Panc1 (cell line): ENCODE measurements at regions not wholly inside any gene's neighbourhood (a gene's known extent, or its start where the extent isn't known, plus 50 kb on each side); places are given as distances from the start of the nearest gene placed in this dataset.

Source experiments
- ATAC-seq: fragments of 200-7000 bp; cut with Tn5 transposase; 2 replicates; pipeline ENCODE4 v1.9.1; 2020; ENCODE audit warnings: mild to moderate bottlenecking, moderate library complexity
- BruUV-seq: library from RNA; stranded (reverse); fragments of 400-500 nt; replicated peaks from 2 replicates; lab custom pipeline; 2021; lab: Mats Ljungman, UMichigan
- CTCF ChIA-PET: fragments of 300-600 bp; sonication (Branson Sonifier 250); formaldehyde crosslinking; loops from one replicate; lab custom pipeline; 2022; ENCODE audit warnings: antibody characterized with exemption; lab: Charles Lee
- POLR2A ChIA-PET: fragments of 300-600 bp; sonication (Branson Sonifier 250); formaldehyde crosslinking; loops from one replicate; lab custom pipeline; 2022; ENCODE audit warnings: antibody characterized with exemption; lab: Charles Lee
- DNase-seq: peaks from one replicate; pipeline ENCODE4 v3.0.0-alpha.2; 2010; ENCODE audit warnings: low read depth, low spot score
- H3K27ac ChIP-seq: 2 replicates; pipeline ENCODE4 v1.5.1; 2011; ENCODE audit warnings: mild to moderate bottlenecking, low read length, inconsistent platforms
- H3K27me3 ChIP-seq: fragments of 200-500 bp; sonication (Bioruptor generic); 2 replicates; pipeline ENCODE4 v1.6.0; 2014; ENCODE audit warnings: low read length, inconsistent platforms; ENCODE audit not compliant: control insufficient read depth, insufficient read depth
- H3K36me3 ChIP-seq: fragments of 200-500 bp; sonication (Bioruptor generic); 2 replicates; pipeline ENCODE4 v1.5.1; 2014; ENCODE audit warnings: inconsistent platforms, mild to moderate bottlenecking, low read length, moderate library complexity; ENCODE audit not compliant: control insufficient read depth, insufficient read depth
- H3K4me1 ChIP-seq: 2 replicates; pipeline ENCODE4 v1.5.1; 2011; ENCODE audit warnings: inconsistent platforms, mild to moderate bottlenecking, low read length, moderate library complexity; ENCODE audit not compliant: control insufficient read depth, insufficient read depth
- H3K4me3 ChIP-seq, 2 experiments: 2 replicates each; pipeline ENCODE4 v1.5.1; 2011 to 2012; ENCODE audit warnings: low read depth in 2 of 2, low read length in 2 of 2, mild to moderate bottlenecking in 2 of 2, inconsistent platforms in 1 of 2, moderate library complexity in 1 of 2
- H3K9me3 ChIP-seq: fragments of 200-500 bp; sonication (Bioruptor generic); 2 replicates; pipeline ENCODE4 v1.5.1; 2014; ENCODE audit warnings: low read depth, mild to moderate bottlenecking, inconsistent platforms, low read length, moderate library complexity; ENCODE audit not compliant: control insufficient read depth, insufficient read depth
- CTCF ChIP-seq: fragments of 450-650 bp; IDR thresholded peaks from 2 replicates; pipeline ENCODE4 v1.5.1; 2017; ENCODE audit warnings: mild to moderate bottlenecking
- POLR2AphosphoS5 ChIP-seq: IDR thresholded peaks from 2 replicates; pipeline ENCODE4 v1.6.1; 2012; ENCODE audit warnings: mild to moderate bottlenecking, low read depth, low read length, moderate library complexity
- REST ChIP-seq, 2 experiments: IDR thresholded peaks; 2 replicates each; pipeline ENCODE4 v1.6.1; 2011 to 2012; ENCODE audit warnings: low read depth in 2 of 2, control low read depth in 1 of 2, low read length in 1 of 2, mild to moderate bottlenecking in 1 of 2, moderate library complexity in 1 of 2; ENCODE audit not compliant: insufficient read depth in 1 of 2
- SIN3A ChIP-seq: IDR thresholded peaks from 2 replicates; pipeline ENCODE4 v1.6.1; 2012; ENCODE audit warnings: low read depth, mild to moderate bottlenecking, low read length, moderate library complexity, borderline replicate concordance; ENCODE audit not compliant: insufficient read depth
- TCF7L2 ChIP-seq: IDR thresholded peaks from 2 replicates; pipeline ENCODE4 v1.6.1; 2011; ENCODE audit warnings: mild to moderate bottlenecking, low read depth, low read length, inconsistent platforms
- in situ Hi-C: cut with HindIII; loops from 2 replicates; pipeline ENCODE4 v1.10.0; 2016; ENCODE audit warnings: low sequenced_read_pairs, low pct_unique_long_range_greater_than_20kb
- intact Hi-C: fragments of 100-400 bp; cut with micrococcal nuclease; formaldehyde crosslinking; loops from one replicate; pipeline ENCODE4 v1.10.0; 2022; ENCODE audit not compliant: unreplicated experiment

- Histone ChIP-seq H3K27me3 (no peaks in the 10 kb centered on the region), H3K4me1 (no peaks in the 10 kb centered on the region), H3K9me3 (no peaks in the 10 kb centered on the region), H3K27ac (no peak overlapping the region), H3K36me3 (no peaks in the 10 kb centered on the region), H3K4me3 (no peak overlapping the region)
- in situ Hi-C loops (no loop called here), intact Hi-C loops (no loop called here)
- no peak for TF ChIP-seq POLR2AphosphoS5
- no peak for TF ChIP-seq CTCF
- no peak for TF ChIP-seq TCF7L2
- TF ChIP-seq SIN3A: no peak
- no peak for TF ChIP-seq REST (IDR thresholded peaks at IDR 0.05; ENCODE audit: insufficient read depth in 1 of 2, low read depth in 2 of 2, low read length in 1 of 2)
- BruUV-seq: no TSS peak
- ChIA-PET POLR2A (no interaction called here), CTCF (no interaction called here)
- ATAC-seq (no peak), DNase-seq (no peak)
Observed at GRCh38 chr14:48005986-48006385, 330.6 kb upstream of the MDGA2 start.

- no peaks in the 10 kb centered on the region for H3K36me3 ChIP-seq
- no peak for ATAC-seq
- POLR2A ChIA-PET: no interaction called here
- no peaks in the 10 kb centered on the region for H3K4me1 ChIP-seq
- no peaks in the 10 kb centered on the region for H3K27me3 ChIP-seq
- in situ Hi-C loops: no loop called here
- H3K9me3 ChIP-seq: no peaks in the 10 kb centered on the region
- no TSS peak for BruUV-seq
- H3K4me3 ChIP-seq: no peak overlapping the region
- CTCF ChIA-PET: no interaction called here
- H3K27ac ChIP-seq: no peak overlapping the region
- intact Hi-C loops: no loop called here
- DNase-seq: no peak
- TF ChIP-seq POLR2AphosphoS5: no peak
- no peak for TF ChIP-seq TCF7L2
- no peak for TF ChIP-seq CTCF
- no peak for TF ChIP-seq SIN3A
- no peak for TF ChIP-seq REST (IDR thresholded peaks at IDR 0.05; ENCODE audit: insufficient read depth in 1 of 2, low read depth in 2 of 2, low read length in 1 of 2)
Observed at GRCh38 chr14:47993883-47994282, 318.5 kb upstream of the MDGA2 start.
